H1 (cell line): ENCODE measurements at regions not wholly inside any gene's neighbourhood (a gene's known extent, or its start where the extent isn't known, plus 50 kb on each side); places are given as distances from the start of the nearest gene placed in this dataset.

Source experiments
- CTCF ChIA-PET: fragments of 300-600 bp; sonication (Branson Sonifier 250); formaldehyde crosslinking; loops from one replicate; lab custom pipeline; 2021; ENCODE audit not compliant: partially characterized antibody; lab: Charles Lee
- POLR2A ChIA-PET: fragments of 300-600 bp; sonication (Branson Sonifier 250); formaldehyde crosslinking; loops from one replicate; lab custom pipeline; 2021; ENCODE audit warnings: inconsistent platforms; ENCODE audit not compliant: partially characterized antibody; lab: Charles Lee
- DNase-seq, 2 experiments: peaks; one replicate each; pipeline versions ENCODE4 v3.0.0 to v3.0.0-alpha.2; 2010 to 2022; ENCODE audit warnings: low spot score in 2 of 2, low read depth in 1 of 2, mixed read lengths in 1 of 2
- FAIRE-seq: peaks from 2 replicates; lab custom pipeline; 2011; peaks lifted over from hg19 to GRCh38; lab: Jason Lieb, UNC
- H2AFZ ChIP-seq: 2 replicates; pipeline ENCODE4 v1.8.1; 2012; ENCODE audit warnings: low read length, inconsistent platforms
- H2AK5ac ChIP-seq: 2 replicates; pipeline ENCODE4 v1.6.1; 2013; ENCODE audit warnings: low read depth, low read length
- H2BK120ac ChIP-seq: replicated peaks from 2 replicates; pipeline ENCODE3; 2013; ENCODE audit warnings: low read depth, low read length, inconsistent platforms
- H2BK12ac ChIP-seq: 2 replicates; pipeline ENCODE4 v1.6.1; 2013; ENCODE audit warnings: low read depth, low read length
- H2BK15ac ChIP-seq: 2 replicates; pipeline ENCODE4 v1.6.1; 2013; ENCODE audit warnings: low read length
- H2BK20ac ChIP-seq: 2 replicates; pipeline ENCODE4 v1.6.1; 2013; ENCODE audit warnings: low read length
- H2BK5ac ChIP-seq: 2 replicates; pipeline ENCODE4 v1.6.1; 2013; ENCODE audit warnings: low read depth, low read length
- H3K14ac ChIP-seq: 2 replicates; pipeline ENCODE4 v1.6.1; 2013; ENCODE audit warnings: inconsistent platforms; ENCODE audit not compliant: insufficient read length
- H3K18ac ChIP-seq: 2 replicates; pipeline ENCODE4 v1.6.1; 2013; ENCODE audit warnings: low read length; ENCODE audit errors: extremely low read depth
- H3K23ac ChIP-seq: 2 replicates; pipeline ENCODE4 v1.6.1; 2013; ENCODE audit warnings: inconsistent platforms; ENCODE audit not compliant: insufficient read length
- H3K23me2 ChIP-seq: 2 replicates; pipeline ENCODE4 v1.6.1; 2013; ENCODE audit warnings: low read depth, low read length
- H3K27ac ChIP-seq: 2 replicates; pipeline ENCODE4 v1.6.1; 2011; ENCODE audit warnings: low read depth, low read length, inconsistent platforms
- H3K27me3 ChIP-seq, 4 experiments: replicated peaks in 1 of 4; 1 replicate in 1 of 4; 2 replicates in 3 of 4; pipeline versions ENCODE4 v1.6.1 to v1.8.1; 2011 to 2013; ENCODE audit warnings: low read length in 3 of 4, mild to moderate bottlenecking in 3 of 4, inconsistent platforms in 2 of 4, mixed read lengths in 2 of 4, moderate library complexity in 1 of 4; ENCODE audit not compliant: control insufficient read depth in 3 of 4, insufficient read depth in 3 of 4; ENCODE audit errors: extremely low read depth in 1 of 4
- H3K36me3 ChIP-seq, 4 experiments: 2 replicates each; pipeline versions ENCODE4 v1.6.1 to v1.8.1; 2011 to 2013; ENCODE audit warnings: mild to moderate bottlenecking in 4 of 4, low read length in 3 of 4, moderate library complexity in 2 of 4, control low read depth in 1 of 4, inconsistent platforms in 1 of 4; ENCODE audit not compliant: insufficient read depth in 4 of 4, control insufficient read depth in 2 of 4
- H3K4ac ChIP-seq: replicated peaks from 2 replicates; pipeline ENCODE3; 2013; ENCODE audit warnings: low read length, low read depth, mixed read lengths, inconsistent platforms; ENCODE audit not compliant: insufficient read length
- H3K4me1 ChIP-seq, 4 experiments: replicated peaks in 1 of 4; 1 replicate in 1 of 4; 2 replicates in 3 of 4; pipeline versions ENCODE4 v1.6.1 to v1.8.1; 2011 to 2013; ENCODE audit warnings: low read length in 3 of 4, inconsistent platforms in 2 of 4, mixed read lengths in 1 of 4; ENCODE audit not compliant: insufficient read depth in 4 of 4, control insufficient read depth in 3 of 4
- H3K4me2 ChIP-seq, 2 experiments: 2 replicates each; pipeline versions ENCODE4 v1.6.1 to v1.8.1; 2011 to 2013; ENCODE audit warnings: low read depth in 2 of 2, low read length in 2 of 2, control low read depth in 1 of 2, inconsistent platforms in 1 of 2, mild to moderate bottlenecking in 1 of 2; ENCODE audit not compliant: insufficient read depth in 1 of 2
- H3K4me3 ChIP-seq, 4 experiments: fragments of 200-600, 300-600 bp in 1 of 4; sonication (generic), shearing (Covaris generic), sonication (Bioruptor Twin) in 1 of 4; 2 replicates each; pipeline versions ENCODE4 v1.5.1 to v1.8.1; 2011 to 2016; ENCODE audit warnings: low read length in 4 of 4, low read depth in 3 of 4, control low read depth in 2 of 4, inconsistent platforms in 2 of 4, mild to moderate bottlenecking in 2 of 4, mixed read lengths in 1 of 4, moderate library complexity in 1 of 4; ENCODE audit not compliant: insufficient read depth in 2 of 4; ENCODE audit errors: extremely low read depth in 1 of 4
- H3K56ac ChIP-seq: replicated peaks from 2 replicates; pipeline ENCODE3; 2013; ENCODE audit warnings: low read depth, mild to moderate bottlenecking, mixed read lengths, low read length, inconsistent platforms; ENCODE audit not compliant: insufficient read length
- H3K79me1 ChIP-seq: 2 replicates; pipeline ENCODE4 v1.6.1; 2013; ENCODE audit warnings: low read depth, low read length, control low read depth
- H3K79me2 ChIP-seq, 2 experiments: 2 replicates each; pipeline versions ENCODE4 v1.6.1 to v1.8.1; 2012 to 2013; ENCODE audit warnings: low read length in 2 of 2, mild to moderate bottlenecking in 2 of 2, inconsistent platforms in 1 of 2; ENCODE audit not compliant: insufficient read depth in 2 of 2, control insufficient read depth in 1 of 2
- H3K9ac ChIP-seq, 4 experiments: replicated peaks in 1 of 4; 1 replicate in 1 of 4; 2 replicates in 3 of 4; pipeline versions ENCODE4 v1.6.1 to v1.8.1; 2011 to 2013; ENCODE audit warnings: low read depth in 3 of 4, low read length in 3 of 4, control low read depth in 2 of 4, mild to moderate bottlenecking in 2 of 4, moderate library complexity in 2 of 4, inconsistent platforms in 1 of 4; ENCODE audit errors: extremely low read depth in 1 of 4
- H3K9me3 ChIP-seq, 2 experiments: 2 replicates each; pipeline versions ENCODE4 v1.6.1 to v1.8.1; 2012 to 2013; ENCODE audit warnings: mild to moderate bottlenecking in 2 of 2, moderate library complexity in 2 of 2, control low read depth in 1 of 2, inconsistent platforms in 1 of 2, low read depth in 1 of 2, low read length in 1 of 2, mixed read lengths in 1 of 2; ENCODE audit not compliant: insufficient read depth in 2 of 2
- H4K20me1 ChIP-seq, 2 experiments: replicated peaks in 1 of 2; 2 replicates each; pipeline versions ENCODE3 to v1.8.1; 2011 to 2013; ENCODE audit warnings: inconsistent platforms in 2 of 2, low read length in 2 of 2, mild to moderate bottlenecking in 1 of 2; ENCODE audit not compliant: insufficient read depth in 2 of 2, control insufficient read depth in 1 of 2
- H4K5ac ChIP-seq: 2 replicates; pipeline ENCODE4 v1.6.1; 2013; ENCODE audit warnings: low read length, low read depth, mixed read lengths, inconsistent platforms; ENCODE audit not compliant: insufficient read length
- H4K8ac ChIP-seq: 2 replicates; pipeline ENCODE4 v1.8.0; 2013; ENCODE audit warnings: mild to moderate bottlenecking, moderate library complexity, low read length, inconsistent platforms; ENCODE audit not compliant: insufficient read depth; ENCODE audit errors: extremely low read depth
- H4K91ac ChIP-seq: replicated peaks from 2 replicates; pipeline ENCODE3; 2013; ENCODE audit warnings: low read length, mixed read lengths, inconsistent platforms; ENCODE audit not compliant: insufficient read length
- BACH1 ChIP-seq: IDR thresholded peaks from 2 replicates; pipeline ENCODE4 v1.6.1; 2012; ENCODE audit warnings: low read length, improper control_type of control experiment
- CTCF ChIP-seq, 3 experiments: IDR thresholded peaks; 1 replicate in 2 of 3; 2 replicates in 1 of 3; pipeline versions ENCODE4 v1.5.1 to v1.6.1; 2011; ENCODE audit warnings: low read length in 3 of 3, mild to moderate bottlenecking in 3 of 3, inconsistent platforms in 2 of 3, low read depth in 1 of 3, moderate library complexity in 1 of 3; ENCODE audit not compliant: insufficient read depth in 1 of 3; ENCODE audit errors: control extremely low read depth in 1 of 3
- JUND ChIP-seq: IDR thresholded peaks from 2 replicates; pipeline ENCODE4 v1.6.1; 2011; ENCODE audit warnings: mild to moderate bottlenecking, improper control_type of control experiment, low read length
- MAFK ChIP-seq: IDR thresholded peaks from 2 replicates; pipeline ENCODE4 v1.6.1; 2012; ENCODE audit warnings: low read depth, mild to moderate bottlenecking, improper control_type of control experiment, low read length
- NANOG ChIP-seq: IDR thresholded peaks from 2 replicates; pipeline ENCODE4 v1.6.1; 2011; ENCODE audit warnings: low read length, low read depth, mild to moderate bottlenecking, inconsistent platforms; ENCODE audit not compliant: insufficient read depth, poor library complexity, severe bottlenecking
- POU5F1 ChIP-seq: IDR thresholded peaks from 2 replicates; pipeline ENCODE4 v1.6.1; 2011; ENCODE audit warnings: low read depth, mild to moderate bottlenecking, low read length, moderate library complexity
- RFX5 ChIP-seq: IDR thresholded peaks from 2 replicates; pipeline ENCODE4 v1.6.1; 2011; ENCODE audit warnings: low read depth, low read length, improper control_type of control experiment, borderline replicate concordance
- SP2 ChIP-seq: IDR thresholded peaks from 2 replicates; pipeline ENCODE4 v1.6.1; 2012; ENCODE audit warnings: mild to moderate bottlenecking, low read length, inconsistent platforms
- SRF ChIP-seq: IDR thresholded peaks from 2 replicates; pipeline ENCODE4 v1.6.1; 2011; ENCODE audit warnings: mild to moderate bottlenecking, low read depth, low read length, moderate library complexity
- TBP ChIP-seq: IDR thresholded peaks from 2 replicates; pipeline ENCODE4 v1.6.1; 2011; ENCODE audit warnings: low read depth, low read length, improper control_type of control experiment
- USF2 ChIP-seq: IDR thresholded peaks from 2 replicates; pipeline ENCODE4 v1.6.1; 2011; ENCODE audit warnings: low read length, improper control_type of control experiment

- H3K27me3 ChIP-seq: no peaks in the 10 kb centered on the region
- no peak overlapping the region for H3K4me2 ChIP-seq
- H3K23me2 ChIP-seq: no peaks in the 10 kb centered on the region
- no peak for TF ChIP-seq SP2
- TF ChIP-seq MAFK: no peak
- TF ChIP-seq JUND: no peak
- TF ChIP-seq POU5F1: no peak
- no peak for TF ChIP-seq USF2
- TF ChIP-seq TBP: no peak
- TF ChIP-seq NANOG: no peak
- TF ChIP-seq BACH1: no peak
- TF ChIP-seq SRF: no peak
- no peak for TF ChIP-seq CTCF (IDR thresholded peaks at IDR 0.05; ENCODE audit: control extremely low read depth in 1 of 3, insufficient read depth in 1 of 3, low read depth in 1 of 3, low read length in 3 of 3)
- TF ChIP-seq RFX5: no peak
- no peak overlapping the region for H3K4ac ChIP-seq
- H3K9me3 ChIP-seq: no peaks in the 10 kb centered on the region
- no peak overlapping the region for H2AK5ac ChIP-seq
- no peak overlapping the region for H4K5ac ChIP-seq
- ChIA-PET POLR2A (interaction anchor here (1.7 kb wide), 1 partner anchor 132 kb away, joined by 5 read pairs; the partner anchor contains the start of gene COX7C), CTCF (interaction anchor here (0.6 kb wide), 1 partner anchor 262 kb away, joined by 3 read pairs; no protein-coding TSS in a partner anchor)
- H3K36me3 ChIP-seq: no peaks in the 10 kb centered on the region
- H3K9ac ChIP-seq: no peak overlapping the region
- no peak overlapping the region for H3K23ac ChIP-seq
- no peak overlapping the region for H3K18ac ChIP-seq
- no peak overlapping the region for H2BK5ac ChIP-seq
- H3K79me2 ChIP-seq: no peaks in the 10 kb centered on the region
- H3K4me3 ChIP-seq: no peak overlapping the region
- H3K79me1 ChIP-seq: no peaks in the 10 kb centered on the region
- FAIRE-seq: no peak
- no peak overlapping the region for H3K27ac ChIP-seq
- no peaks in the 10 kb centered on the region for H4K20me1 ChIP-seq
- H2BK15ac ChIP-seq: no peak overlapping the region
- H2BK20ac ChIP-seq: no peak overlapping the region
- H2BK12ac ChIP-seq: no peak overlapping the region
- no peak for DNase-seq
- H2AFZ ChIP-seq: no peak overlapping the region
- H3K56ac ChIP-seq: no peak overlapping the region
- H3K4me1 ChIP-seq: no peaks in the 10 kb centered on the region
- no peak overlapping the region for H4K91ac ChIP-seq
- H3K14ac ChIP-seq: no peak overlapping the region
- H4K8ac ChIP-seq: no peak overlapping the region
- no peak overlapping the region for H2BK120ac ChIP-seq
These were observed 132.1 kb downstream of the COX7C start for GRCh38 chr5:86749841-86750240.
